ENCODE measurements at regions not wholly inside any gene's neighbourhood (a gene's known extent, or its start where the extent isn't known, plus 50 kb on each side); places are given as distances from the start of the nearest gene placed in this dataset.
"Not testable (repeated sequence)": the region's sequence is repeated elsewhere in the genome, so short reads cannot be mapped to it uniquely, and the experiment has no call there.

DNA sequence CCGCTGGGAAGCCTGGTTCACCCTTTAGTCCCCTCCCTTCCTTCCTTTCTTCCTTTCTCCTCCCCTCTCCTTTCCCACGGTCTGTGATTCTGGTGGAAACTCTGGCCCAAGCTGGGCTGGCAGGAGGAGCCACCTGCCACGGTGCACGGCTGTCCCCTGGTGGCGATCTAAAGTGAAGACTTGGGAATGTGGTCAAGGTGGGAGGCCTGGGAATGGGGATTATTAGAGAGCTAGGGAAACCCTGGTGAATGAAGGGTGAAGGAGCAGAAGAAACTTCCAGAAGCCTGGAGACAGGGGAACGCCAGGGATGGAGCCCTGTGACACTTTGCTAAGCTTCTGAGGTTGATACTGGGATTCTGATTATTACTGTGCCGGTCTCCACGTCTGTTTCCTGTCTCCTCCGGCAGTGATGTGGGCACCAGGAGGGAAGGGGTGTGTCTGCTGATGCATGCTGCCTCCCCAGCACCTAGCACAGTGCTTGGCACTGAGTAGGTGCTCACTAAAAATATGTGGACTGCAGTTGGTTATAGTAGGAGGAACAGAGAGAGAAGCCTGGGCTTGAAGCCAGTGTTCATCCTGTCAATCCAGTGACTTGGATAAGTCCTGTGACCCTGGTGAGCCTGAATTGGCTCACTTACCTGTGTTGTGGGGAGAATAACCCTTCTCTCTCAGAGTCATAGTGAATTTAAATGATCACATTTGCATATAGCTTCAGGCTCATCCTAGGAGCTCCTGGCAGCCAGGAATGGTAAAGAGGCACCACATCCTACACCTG lies 71.2 kb upstream of the NBPF3 start:
- Mint-ChIP-seq H3K27me3 (ENCODE audit: low read depth in 3 of 3) (peaks cover 21 to 43% (median 25%) of the 10 kb centered on the region in 3 donors), H3K9me3 (peaks cover 0 to 2% (median 0%) of the 10 kb centered on the region in 7 donors), H3K4me3 (peak overlapping the region in 1 of 2 donors; percentile 40), H3K27ac (peak overlapping the region in 1 of 7 donors; percentile 77), H3K36me3 (no peaks in the 10 kb centered on the region), H3K4me1 (peaks cover 13% of the 10 kb centered on the region)
- Histone ChIP-seq H3K4me3 (replicated peaks in 1 of 3; ENCODE audit: low read depth in 2 of 3, low read length in 3 of 3) (no peak overlapping the region), H4K20me1 (ENCODE audit: insufficient read depth, low read length) (no peaks in the 10 kb centered on the region), H3K79me2 (ENCODE audit: insufficient read depth, low read length) (no peaks in the 10 kb centered on the region), H2AFZ (ENCODE audit: insufficient read depth, low read depth, low read length, poor library complexity, severe bottlenecking) (no peak overlapping the region), H3K36me3 (replicated peaks in 1 of 2; ENCODE audit: control insufficient read depth in 1 of 2, insufficient read depth in 2 of 2, low read length in 2 of 2) (no peaks in the 10 kb centered on the region), H3K4me2 (replicated peaks; ENCODE audit: extremely low read depth, low read length, poor library complexity, severe bottlenecking) (no peak overlapping the region), H3K27ac (ENCODE audit: low read depth in 1 of 2, low read length in 2 of 2) (no peak overlapping the region), H3K4me1 (ENCODE audit: control insufficient read depth in 1 of 2, insufficient read depth in 2 of 2, low read length in 2 of 2) (peaks cover 7 to 8% of the 10 kb centered on the region in 2 donors), H3K27me3 (ENCODE audit: control insufficient read depth in 2 of 2, insufficient read depth in 2 of 2, low read length in 2 of 2) (peaks cover 0 to 4% of the 10 kb centered on the region in 2 donors), H3K9me3 (replicated peaks in 1 of 2; ENCODE audit: control insufficient read depth in 1 of 2, insufficient read depth in 1 of 2, low read length in 2 of 2) (no peaks in the 10 kb centered on the region), H3K9ac (ENCODE audit: insufficient read depth, low read length, poor library complexity, severe bottlenecking) (no peak overlapping the region)
- TF ChIP-seq CTCF (IDR thresholded peaks at IDR 0.05): peak; percentile 100
- WGBS (ENCODE audit: insufficient coverage): 23% methylated on average over 7 of the region's 9 CpGs
- intact Hi-C loops (cut with micrococcal nuclease): loop anchor here (1.0 to 5.0 kb wide), 6 partner anchors 66 to 136 kb away; no protein-coding TSS in a partner anchor
- peak; percentile 48 to 75 (median 70) for DNase-seq

GRCh38 chr1:21367973-21368514 lies 71.9 kb upstream of the NBPF3 start:
- H3K36me3 ChIP-seq (replicated peaks in 1 of 2; ENCODE audit: control insufficient read depth in 1 of 2, insufficient read depth in 2 of 2, low read length in 2 of 2); H3K4me2 ChIP-seq (replicated peaks; ENCODE audit: extremely low read depth, low read length, poor library complexity, severe bottlenecking); H3K4me3 ChIP-seq (replicated peaks in 1 of 3; ENCODE audit: low read depth in 2 of 3, low read length in 3 of 3); H3K4me3 Mint-ChIP-seq; H3K27me3 ChIP-seq (ENCODE audit: control insufficient read depth in 2 of 2, insufficient read depth in 2 of 2, low read length in 2 of 2); H2AFZ ChIP-seq (ENCODE audit: insufficient read depth, low read depth, low read length, poor library complexity, severe bottlenecking); DNase-seq; H3K4me1 ChIP-seq (ENCODE audit: control insufficient read depth in 1 of 2, insufficient read depth in 2 of 2, low read length in 2 of 2); H3K36me3 Mint-ChIP-seq; H3K27ac ChIP-seq (ENCODE audit: low read depth in 1 of 2, low read length in 2 of 2); H4K20me1 ChIP-seq (ENCODE audit: insufficient read depth, low read length); H3K79me2 ChIP-seq (ENCODE audit: insufficient read depth, low read length); H3K9me3 Mint-ChIP-seq; H3K9me3 ChIP-seq (replicated peaks in 1 of 2; ENCODE audit: control insufficient read depth in 1 of 2, insufficient read depth in 1 of 2, low read length in 2 of 2); H3K9ac ChIP-seq (ENCODE audit: insufficient read depth, low read length, poor library complexity, severe bottlenecking): not testable (repeated sequence)
- 72% methylated on average over 7 of the region's 14 CpGs for WGBS (ENCODE audit: insufficient coverage)
- intact Hi-C loops (cut with micrococcal nuclease): loop anchor here (1.0 to 5.0 kb wide), 6 partner anchors 65 to 136 kb away; no protein-coding TSS in a partner anchor
- Mint-ChIP-seq H3K4me1 (peaks cover 13% of the 10 kb centered on the region), H3K27ac (peak overlapping the region in 2 of 7 donors; percentile 36 to 78), H3K27me3 (ENCODE audit: low read depth in 3 of 3) (peaks cover 21 to 49% (median 26%) of the 10 kb centered on the region in 3 donors)

Measured in CD14-positive monocyte (primary cell).